Activated CD4-positive, alpha-beta T cell treated with anti-CD3 and anti-CD28 coated beads, Interleukin-2, amount 10 ng/mL, durations not matched to agents 7 days and 5 days (primary cell): ENCODE measurements at regions not wholly inside any gene's neighbourhood (a gene's known extent, or its start where the extent isn't known, plus 50 kb on each side); places are given as distances from the start of the nearest gene placed in this dataset.
"Not testable (repeated sequence)": the region's sequence is repeated elsewhere in the genome, so short reads cannot be mapped to it uniquely, and the experiment has no call there.

Experiments
- CTCF ChIA-PET: fragments of 350-600 bp; sonication (Branson Sonifier 250); formaldehyde crosslinking; loops from one replicate; lab custom pipeline; 2021; ENCODE audit warnings: antibody characterized with exemption; lab: Charles Lee
- POLR2A ChIA-PET: fragments of 350-600 bp; sonication (Branson Sonifier 250); formaldehyde crosslinking; loops from one replicate; lab custom pipeline; 2021; ENCODE audit warnings: antibody characterized with exemption; lab: Charles Lee
- DNase-seq: peaks from one replicate; pipeline ENCODE4 v3.0.0-alpha.2; 2020
- H3K27ac Mint-ChIP-seq: one replicate; pipeline ENCODE4 v1.8.0; 2021; ENCODE audit warnings: mild to moderate bottlenecking, moderate library complexity, mixed read lengths
- H3K27me3 Mint-ChIP-seq: one replicate; pipeline ENCODE4 v1.8.0; 2021; ENCODE audit warnings: mixed read lengths
- H3K36me3 Mint-ChIP-seq: one replicate; pipeline ENCODE4 v1.8.0; 2021; ENCODE audit warnings: low read depth, mixed read lengths
- H3K4me1 Mint-ChIP-seq: one replicate; pipeline ENCODE4 v1.8.0; 2021; ENCODE audit warnings: mixed read lengths
- H3K4me3 Mint-ChIP-seq: one replicate; pipeline ENCODE4 v1.8.0; 2021; ENCODE audit warnings: mild to moderate bottlenecking, moderate library complexity, mixed read lengths
- H3K9me3 Mint-ChIP-seq: one replicate; pipeline ENCODE4 v1.8.0; 2021; ENCODE audit warnings: mixed read lengths

GRCh38 chr2:49618491-49618890 lies 464.2 kb upstream of the FSHR start:
- no peaks in the 10 kb centered on the region for H3K36me3 Mint-ChIP-seq
- ChIA-PET CTCF (no interaction called here), POLR2A (no interaction called here)
- H3K4me1 Mint-ChIP-seq: no peaks in the 10 kb centered on the region
- no peak for DNase-seq
- no peaks in the 10 kb centered on the region for H3K9me3 Mint-ChIP-seq
- H3K27ac Mint-ChIP-seq: no peak overlapping the region
- no peaks in the 10 kb centered on the region for H3K27me3 Mint-ChIP-seq
- H3K4me3 Mint-ChIP-seq: no peak overlapping the region

- DNase-seq: no peak
- Mint-ChIP-seq H3K9me3 (no peaks in the 10 kb centered on the region), H3K27ac (no peak overlapping the region), H3K4me3 (no peak overlapping the region), H3K4me1 (no peaks in the 10 kb centered on the region), H3K36me3 (no peaks in the 10 kb centered on the region), H3K27me3 (no peaks in the 10 kb centered on the region)
- ChIA-PET POLR2A (no interaction called here), CTCF (no interaction called here)
These were observed 462.5 kb upstream of the FSHR start for GRCh38 chr2:49616800-49617199.

GRCh38 chr2:49611796-49612195 lies 457.5 kb upstream of the FSHR start:
- H3K9me3 Mint-ChIP-seq, DNase-seq, H3K36me3 Mint-ChIP-seq, H3K4me1 Mint-ChIP-seq, H3K4me3 Mint-ChIP-seq, POLR2A ChIA-PET, H3K27ac Mint-ChIP-seq, CTCF ChIA-PET, H3K27me3 Mint-ChIP-seq: not testable (repeated sequence)

GRCh38 chr2:49600524-49600923 lies 446.2 kb upstream of the FSHR start:
- Mint-ChIP-seq H3K27me3 (no peaks in the 10 kb centered on the region), H3K4me1 (no peaks in the 10 kb centered on the region), H3K4me3 (no peak overlapping the region), H3K27ac (no peak overlapping the region), H3K9me3 (no peaks in the 10 kb centered on the region), H3K36me3 (no peaks in the 10 kb centered on the region)
- POLR2A ChIA-PET: no interaction called here
- no peak for DNase-seq
- CTCF ChIA-PET: no interaction called here

GRCh38 chr2:49598231-49598630 lies 443.9 kb upstream of the FSHR start:
- Mint-ChIP-seq H3K36me3 (no peaks in the 10 kb centered on the region), H3K9me3 (peaks cover 6% of the 10 kb centered on the region), H3K27me3 (no peaks in the 10 kb centered on the region), H3K27ac (no peak overlapping the region), H3K4me1 (no peaks in the 10 kb centered on the region), H3K4me3 (no peak overlapping the region)
- no peak for DNase-seq
- POLR2A ChIA-PET: no interaction called here
- CTCF ChIA-PET: no interaction called here

- DNase-seq: no peak
- no peaks in the 10 kb centered on the region for H3K36me3 Mint-ChIP-seq
- H3K9me3 Mint-ChIP-seq: peaks cover 3% of the 10 kb centered on the region
- CTCF ChIA-PET: no interaction called here
- no peaks in the 10 kb centered on the region for H3K27me3 Mint-ChIP-seq
- POLR2A ChIA-PET: no interaction called here
- H3K4me1 Mint-ChIP-seq: no peaks in the 10 kb centered on the region
- H3K27ac Mint-ChIP-seq: no peak overlapping the region
- H3K4me3 Mint-ChIP-seq: no peak overlapping the region
These were observed 431.6 kb upstream of the FSHR start for GRCh38 chr2:49585921-49586320.

- ChIA-PET POLR2A (no interaction called here), CTCF (no interaction called here)
- DNase-seq: no peak
- no peaks in the 10 kb centered on the region for H3K27me3 Mint-ChIP-seq
- peaks cover 3% of the 10 kb centered on the region for H3K9me3 Mint-ChIP-seq
- H3K36me3 Mint-ChIP-seq: no peaks in the 10 kb centered on the region
- no peak overlapping the region for H3K4me3 Mint-ChIP-seq
- H3K4me1 Mint-ChIP-seq: no peaks in the 10 kb centered on the region
- no peak overlapping the region for H3K27ac Mint-ChIP-seq
These were observed 428.6 kb upstream of the FSHR start for GRCh38 chr2:49582946-49583345.

- POLR2A ChIA-PET: no interaction called here
- H3K4me3 Mint-ChIP-seq: no peak overlapping the region
- DNase-seq: no peak
- H3K9me3 Mint-ChIP-seq: no peaks in the 10 kb centered on the region
- no peaks in the 10 kb centered on the region for H3K36me3 Mint-ChIP-seq
- H3K4me1 Mint-ChIP-seq: no peaks in the 10 kb centered on the region
- no peak overlapping the region for H3K27ac Mint-ChIP-seq
- CTCF ChIA-PET: no interaction called here
- no peaks in the 10 kb centered on the region for H3K27me3 Mint-ChIP-seq
These were observed 422.7 kb upstream of the FSHR start for GRCh38 chr2:49577041-49577440.

- no peaks in the 10 kb centered on the region for H3K27me3 Mint-ChIP-seq
These were observed 414.9 kb upstream of the FSHR start for GRCh38 chr2:49569176-49569575.

GRCh38 chr2:49567811-49568600 lies 413.7 kb upstream of the FSHR start:
- no peak overlapping the region for H3K27ac Mint-ChIP-seq
- CTCF ChIA-PET: no interaction called here
- no peak overlapping the region for H3K4me3 Mint-ChIP-seq
- peaks cover 2% of the 10 kb centered on the region for H3K9me3 Mint-ChIP-seq
- H3K36me3 Mint-ChIP-seq: no peaks in the 10 kb centered on the region
- no peaks in the 10 kb centered on the region for H3K27me3 Mint-ChIP-seq
- no peaks in the 10 kb centered on the region for H3K4me1 Mint-ChIP-seq
- no peak for DNase-seq
- POLR2A ChIA-PET: no interaction called here

More at GRCh38 chr2:49569176-49569575, 414.9 kb upstream of the FSHR start:
- ChIA-PET POLR2A (no interaction called here), CTCF (no interaction called here)
- no peak overlapping the region for H3K27ac Mint-ChIP-seq
- H3K9me3 Mint-ChIP-seq: peaks cover 2% of the 10 kb centered on the region
- H3K4me1 Mint-ChIP-seq: no peaks in the 10 kb centered on the region
- no peak overlapping the region for H3K4me3 Mint-ChIP-seq
- DNase-seq: no peak
- no peaks in the 10 kb centered on the region for H3K36me3 Mint-ChIP-seq

GRCh38 chr2:49567021-49567420 lies 412.7 kb upstream of the FSHR start:
- CTCF ChIA-PET: no interaction called here
- no peak overlapping the region for H3K4me3 Mint-ChIP-seq

GRCh38 chr2:49553658-49554057 lies 399.3 kb upstream of the FSHR start:
- Mint-ChIP-seq H3K36me3 (no peaks in the 10 kb centered on the region), H3K9me3 (peaks cover 5% of the 10 kb centered on the region), H3K27ac (no peak overlapping the region), H3K4me1 (no peaks in the 10 kb centered on the region), H3K27me3 (no peaks in the 10 kb centered on the region), H3K4me3 (no peak overlapping the region)
- no peak for DNase-seq
- POLR2A ChIA-PET: no interaction called here
- CTCF ChIA-PET: no interaction called here

More at GRCh38 chr2:49567021-49567420, 412.7 kb upstream of the FSHR start:
- POLR2A ChIA-PET: no interaction called here
- H3K4me1 Mint-ChIP-seq: no peaks in the 10 kb centered on the region
- DNase-seq: no peak
- peaks cover 2% of the 10 kb centered on the region for H3K9me3 Mint-ChIP-seq
- H3K27ac Mint-ChIP-seq: no peak overlapping the region
- no peaks in the 10 kb centered on the region for H3K27me3 Mint-ChIP-seq
- H3K36me3 Mint-ChIP-seq: no peaks in the 10 kb centered on the region

GRCh38 chr2:49532702-49533101 lies 378.4 kb upstream of the FSHR start:
- ChIA-PET CTCF (no interaction called here), POLR2A (no interaction called here)
- no peaks in the 10 kb centered on the region for H3K27me3 Mint-ChIP-seq
- DNase-seq: no peak
- H3K36me3 Mint-ChIP-seq: no peaks in the 10 kb centered on the region
- H3K4me3 Mint-ChIP-seq: no peak overlapping the region
- H3K4me1 Mint-ChIP-seq: no peaks in the 10 kb centered on the region
- no peak overlapping the region for H3K27ac Mint-ChIP-seq
- H3K9me3 Mint-ChIP-seq: peaks cover 20% of the 10 kb centered on the region
